ENCODE measurements at regions not wholly inside any gene's neighbourhood (a gene's known extent, or its start where the extent isn't known, plus 50 kb on each side); places are given as distances from the start of the nearest gene placed in this dataset.

DNA sequence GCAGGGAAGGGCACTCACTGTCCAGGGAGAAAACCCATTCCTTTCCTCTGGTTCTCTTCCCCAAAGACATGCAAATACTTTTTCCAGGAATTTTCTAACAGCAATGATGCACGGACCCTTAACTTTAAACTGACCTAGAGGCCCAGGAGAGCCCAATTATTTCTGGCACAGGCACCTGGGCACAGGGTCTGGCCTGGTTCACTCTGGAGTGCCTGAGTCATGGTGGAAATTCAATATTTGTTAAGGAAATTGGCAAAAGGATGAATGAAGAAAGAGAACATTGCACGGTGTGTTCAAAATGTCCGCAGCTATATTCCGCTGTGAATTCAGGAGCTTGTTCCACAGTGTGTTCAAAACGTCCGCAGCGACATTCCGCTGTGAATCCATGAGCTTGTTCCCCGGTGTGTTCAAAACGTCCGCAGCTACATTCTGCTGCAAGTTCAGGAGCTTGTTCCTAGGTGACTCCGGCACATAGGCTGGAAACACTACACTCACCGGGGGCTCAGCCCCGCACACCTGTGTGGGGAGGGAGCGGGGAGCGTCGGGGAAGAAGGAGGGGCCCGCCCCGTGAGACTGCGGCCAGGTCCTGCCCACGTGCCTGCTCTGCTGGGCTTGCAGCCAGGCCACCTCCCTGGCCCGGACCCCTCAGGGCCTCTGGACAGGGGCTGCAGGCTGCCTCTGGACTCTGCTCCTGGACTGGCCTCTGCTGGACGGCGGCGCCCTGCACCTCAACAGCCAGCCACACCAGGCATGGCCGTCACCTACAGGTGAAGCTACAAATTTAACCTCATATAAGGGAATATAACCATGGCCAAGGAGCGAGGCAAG lies 72.0 kb upstream of the FAM20C start:
- H3K27me3 Mint-ChIP-seq (ENCODE audit: low read depth), result peaks cover 7% of the 10 kb centered on the region
- H3K4me1 Mint-ChIP-seq (ENCODE audit: low read depth), result no peaks in the 10 kb centered on the region
- H3K27ac Mint-ChIP-seq, result no peak overlapping the region
- H3K4me3 Mint-ChIP-seq, result no peak overlapping the region
- no peaks in the 10 kb centered on the region for H3K9me3 Mint-ChIP-seq
- H3K36me3 Mint-ChIP-seq (ENCODE audit: low read depth), result no peaks in the 10 kb centered on the region

DNA sequence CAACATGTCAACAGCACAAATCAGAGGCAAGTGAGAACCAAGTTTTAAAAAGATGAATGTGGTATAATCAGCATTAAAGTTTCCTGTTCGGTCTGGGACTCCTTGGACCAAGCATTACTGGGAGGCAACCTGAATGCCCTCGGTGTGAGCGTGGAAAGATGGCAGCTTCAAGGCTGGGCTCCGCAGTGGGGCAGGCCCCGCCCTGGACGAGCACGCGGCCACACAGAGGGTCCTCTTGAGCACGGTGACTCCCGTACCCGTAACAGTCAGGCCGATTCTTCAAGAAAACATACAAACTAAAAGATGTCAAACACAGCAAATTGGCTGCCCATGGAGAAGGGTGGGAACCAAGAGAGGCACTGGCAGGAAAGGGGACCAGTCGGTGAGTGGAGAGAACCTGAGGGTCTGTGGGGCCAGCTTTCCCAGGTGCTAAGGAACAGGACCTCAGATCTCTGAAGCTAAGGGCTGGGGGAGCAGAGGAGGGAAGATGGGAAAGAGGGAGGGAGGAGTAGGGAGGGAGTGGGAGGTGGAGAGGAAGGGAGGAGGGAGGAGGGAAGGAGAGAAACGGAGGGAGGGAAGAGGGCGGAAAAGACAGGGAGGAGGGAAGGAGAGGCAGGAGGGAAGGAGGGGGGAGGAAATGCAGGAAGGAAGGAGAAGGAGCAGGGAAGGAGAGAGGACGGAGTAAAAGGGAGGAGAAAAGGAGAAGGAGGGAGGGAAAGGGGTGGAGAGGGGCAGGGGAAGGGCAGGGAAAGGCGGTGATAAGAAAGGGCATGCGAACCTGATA lies 71.2 kb upstream of the FAM20C start:
- H3K36me3 Mint-ChIP-seq (ENCODE audit: low read depth), result no peaks in the 10 kb centered on the region
- H3K4me1 Mint-ChIP-seq (ENCODE audit: low read depth), result no peaks in the 10 kb centered on the region
- H3K27ac Mint-ChIP-seq, result no peak overlapping the region
- no peak overlapping the region for H3K4me3 Mint-ChIP-seq
- peaks cover 4% of the 10 kb centered on the region for H3K27me3 Mint-ChIP-seq (ENCODE audit: low read depth)
- no peaks in the 10 kb centered on the region for H3K9me3 Mint-ChIP-seq

DNA sequence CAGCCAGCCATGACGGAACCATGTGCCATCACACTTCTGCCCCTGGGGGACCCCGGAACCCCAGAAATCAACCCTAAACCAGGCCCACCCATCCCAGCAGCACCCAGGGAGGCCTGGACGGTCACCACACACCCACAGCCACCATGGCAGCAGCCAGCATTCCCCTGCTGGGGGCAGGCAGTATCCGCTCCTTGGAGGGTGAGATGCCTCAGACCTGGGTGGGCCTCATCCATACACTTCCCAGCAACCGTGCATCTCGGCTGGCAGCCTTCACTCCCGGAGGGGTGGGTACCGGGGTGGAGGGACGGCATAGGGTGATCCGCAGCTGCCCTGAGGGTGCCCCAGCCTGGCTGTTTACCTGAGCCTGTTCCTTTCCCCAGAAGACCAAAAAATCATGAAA lies 69.1 kb upstream of the FAM20C start:
- Mint-ChIP-seq H3K27me3 (ENCODE audit: low read depth) (no peaks in the 10 kb centered on the region), H3K36me3 (ENCODE audit: low read depth) (no peaks in the 10 kb centered on the region), H3K4me1 (ENCODE audit: low read depth) (no peaks in the 10 kb centered on the region), H3K9me3 (no peaks in the 10 kb centered on the region), H3K4me3 (no peak overlapping the region), H3K27ac (no peak overlapping the region)

DNA sequence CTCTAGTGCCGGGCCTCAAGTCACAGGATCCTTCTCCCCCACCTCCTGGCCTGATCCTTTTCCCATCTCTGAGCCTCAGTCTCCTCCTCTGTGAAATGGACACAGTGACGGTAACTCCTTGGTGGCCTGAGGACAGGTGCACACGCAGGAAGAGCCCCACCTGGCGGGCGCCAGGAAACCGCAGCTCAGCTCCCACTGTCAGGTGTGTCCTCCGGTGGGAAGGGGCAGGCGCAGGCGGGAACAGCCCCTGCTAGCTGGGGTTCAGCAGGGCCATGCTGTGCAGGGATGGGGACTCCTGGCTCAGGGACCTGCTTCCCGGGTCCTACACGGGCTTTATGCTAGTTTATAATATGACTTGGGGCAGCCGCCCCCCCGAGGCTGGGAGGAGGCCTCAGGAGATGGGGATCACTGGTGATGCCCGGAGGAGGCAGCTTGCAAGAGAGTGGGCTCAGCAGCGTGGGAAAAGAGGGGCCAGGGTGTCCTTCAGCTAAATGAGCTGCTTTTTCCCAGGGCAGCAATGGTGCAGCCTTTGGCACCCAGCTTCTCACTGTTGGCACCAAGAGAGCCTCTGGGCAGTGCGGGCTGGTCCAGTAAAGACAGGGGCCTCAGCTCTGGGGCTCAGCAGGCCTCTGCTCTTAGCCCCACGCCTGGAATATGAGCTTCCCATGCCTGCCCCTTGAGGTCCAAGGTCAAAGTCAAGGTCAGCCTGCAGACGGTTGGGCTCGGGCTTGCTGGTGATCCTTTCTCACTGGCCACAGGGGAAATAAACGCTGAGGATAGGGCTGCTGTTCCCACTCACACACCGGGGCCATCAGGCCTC lies 68.0 kb upstream of the FAM20C start:
- H3K36me3 Mint-ChIP-seq (ENCODE audit: low read depth), result no peaks in the 10 kb centered on the region
- no peaks in the 10 kb centered on the region for H3K9me3 Mint-ChIP-seq
- no peaks in the 10 kb centered on the region for H3K4me1 Mint-ChIP-seq (ENCODE audit: low read depth)
- H3K4me3 Mint-ChIP-seq, result no peak overlapping the region
- no peak overlapping the region for H3K27ac Mint-ChIP-seq
- H3K27me3 Mint-ChIP-seq (ENCODE audit: low read depth), result no peaks in the 10 kb centered on the region

DNA sequence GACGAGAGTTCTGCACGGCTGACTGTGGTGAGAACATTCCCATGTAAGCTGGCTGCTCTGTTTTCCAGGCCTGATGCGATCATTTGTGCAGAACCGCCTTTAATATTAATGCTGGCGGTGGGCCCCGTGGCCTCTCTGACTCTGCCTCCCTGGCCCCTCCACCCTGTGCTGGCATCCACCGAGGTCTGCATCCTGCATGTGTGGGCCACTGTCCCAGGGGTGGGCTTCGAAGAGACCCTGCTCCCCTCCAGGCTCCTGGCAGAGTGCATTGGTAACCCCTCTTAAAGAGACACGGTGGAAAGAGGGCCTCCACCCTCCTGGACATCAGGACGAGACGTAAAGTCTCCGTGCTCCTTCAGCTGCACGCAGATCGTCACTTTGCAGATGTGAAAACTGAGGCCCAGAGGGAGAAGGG lies 67.3 kb upstream of the FAM20C start:
- no peaks in the 10 kb centered on the region for H3K36me3 Mint-ChIP-seq (ENCODE audit: low read depth)
- no peaks in the 10 kb centered on the region for H3K27me3 Mint-ChIP-seq (ENCODE audit: low read depth)
- no peaks in the 10 kb centered on the region for H3K4me1 Mint-ChIP-seq (ENCODE audit: low read depth)
- no peaks in the 10 kb centered on the region for H3K9me3 Mint-ChIP-seq
- H3K27ac Mint-ChIP-seq, result no peak overlapping the region
- no peak overlapping the region for H3K4me3 Mint-ChIP-seq

DNA sequence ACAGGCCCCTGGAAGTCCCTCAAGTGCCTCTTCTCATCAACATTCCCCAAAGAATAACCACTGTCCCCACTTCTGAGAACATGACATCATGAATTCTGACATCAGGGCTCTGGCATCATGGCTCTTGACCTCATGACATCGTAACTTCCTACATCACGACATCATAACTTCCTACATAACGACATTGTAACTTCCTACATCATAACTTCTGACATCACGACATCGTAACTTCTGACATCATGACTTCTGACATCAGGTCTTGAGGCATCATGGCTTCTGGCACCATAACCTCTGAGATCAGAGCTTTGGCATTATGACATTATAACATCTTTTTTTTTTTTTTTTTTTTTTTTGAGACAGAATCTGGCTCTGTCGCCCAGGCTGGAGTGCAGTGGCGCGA lies 66.7 kb upstream of the FAM20C start:
- H3K9me3 Mint-ChIP-seq, result no peaks in the 10 kb centered on the region
- no peaks in the 10 kb centered on the region for H3K27me3 Mint-ChIP-seq (ENCODE audit: low read depth)
- no peak overlapping the region for H3K27ac Mint-ChIP-seq
- H3K4me1 Mint-ChIP-seq (ENCODE audit: low read depth), result no peaks in the 10 kb centered on the region
- H3K36me3 Mint-ChIP-seq (ENCODE audit: low read depth), result no peaks in the 10 kb centered on the region
- no peak overlapping the region for H3K4me3 Mint-ChIP-seq

DNA sequence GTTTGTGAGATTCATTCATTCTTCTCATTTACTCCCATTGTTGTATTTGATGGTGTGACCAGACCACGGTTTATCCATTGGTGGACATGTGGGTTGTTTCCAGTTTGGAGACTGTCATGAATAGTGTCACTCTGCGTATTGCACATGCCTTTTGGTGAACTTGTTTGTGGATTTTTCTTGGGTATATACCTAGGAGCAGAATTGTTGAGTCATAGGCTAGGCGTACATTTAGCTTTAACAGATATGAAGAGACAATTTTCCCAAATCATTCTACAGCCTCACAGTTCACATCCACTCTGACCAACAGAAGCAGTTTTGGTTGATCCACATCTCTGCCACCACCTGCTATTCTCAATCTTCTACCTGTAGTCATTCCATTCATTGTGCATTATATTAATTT lies 66.0 kb upstream of the FAM20C start:
- H3K27ac Mint-ChIP-seq, result no peak overlapping the region
- H3K4me3 Mint-ChIP-seq, result no peak overlapping the region
- no peaks in the 10 kb centered on the region for H3K4me1 Mint-ChIP-seq (ENCODE audit: low read depth)
- H3K36me3 Mint-ChIP-seq (ENCODE audit: low read depth), result no peaks in the 10 kb centered on the region
- no peaks in the 10 kb centered on the region for H3K27me3 Mint-ChIP-seq (ENCODE audit: low read depth)
- no peaks in the 10 kb centered on the region for H3K9me3 Mint-ChIP-seq

DNA sequence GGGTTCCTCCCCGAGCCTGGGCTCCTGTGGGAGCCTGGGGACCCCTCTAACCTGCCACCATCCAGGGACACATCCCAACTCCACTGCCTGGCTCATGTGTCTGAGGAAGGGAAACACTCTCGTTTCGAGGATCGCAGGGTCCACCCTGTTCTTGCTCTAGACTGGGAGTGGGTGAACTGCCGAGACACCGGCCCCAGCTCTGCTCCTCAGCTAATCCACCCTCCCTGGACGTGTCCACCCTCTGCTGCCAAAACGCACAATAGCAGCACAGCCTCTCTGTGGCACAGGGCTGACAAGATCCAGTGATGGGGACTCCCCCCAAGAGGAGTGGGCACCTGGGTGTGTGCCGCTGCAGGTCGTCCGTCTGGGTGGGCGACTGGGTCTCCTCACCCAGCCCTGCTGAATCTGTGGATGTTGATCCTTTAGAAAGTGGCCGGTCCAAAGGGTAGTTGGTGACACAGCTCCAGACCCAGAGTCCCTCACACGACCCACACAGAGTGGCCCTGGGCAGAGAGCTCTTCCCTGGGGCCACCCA lies 65.2 kb upstream of the FAM20C start:
- Mint-ChIP-seq H3K4me3 (no peak overlapping the region), H3K4me1 (ENCODE audit: low read depth) (no peaks in the 10 kb centered on the region), H3K9me3 (no peaks in the 10 kb centered on the region), H3K27ac (no peak overlapping the region), H3K27me3 (ENCODE audit: low read depth) (no peaks in the 10 kb centered on the region), H3K36me3 (ENCODE audit: low read depth) (no peaks in the 10 kb centered on the region)

DNA sequence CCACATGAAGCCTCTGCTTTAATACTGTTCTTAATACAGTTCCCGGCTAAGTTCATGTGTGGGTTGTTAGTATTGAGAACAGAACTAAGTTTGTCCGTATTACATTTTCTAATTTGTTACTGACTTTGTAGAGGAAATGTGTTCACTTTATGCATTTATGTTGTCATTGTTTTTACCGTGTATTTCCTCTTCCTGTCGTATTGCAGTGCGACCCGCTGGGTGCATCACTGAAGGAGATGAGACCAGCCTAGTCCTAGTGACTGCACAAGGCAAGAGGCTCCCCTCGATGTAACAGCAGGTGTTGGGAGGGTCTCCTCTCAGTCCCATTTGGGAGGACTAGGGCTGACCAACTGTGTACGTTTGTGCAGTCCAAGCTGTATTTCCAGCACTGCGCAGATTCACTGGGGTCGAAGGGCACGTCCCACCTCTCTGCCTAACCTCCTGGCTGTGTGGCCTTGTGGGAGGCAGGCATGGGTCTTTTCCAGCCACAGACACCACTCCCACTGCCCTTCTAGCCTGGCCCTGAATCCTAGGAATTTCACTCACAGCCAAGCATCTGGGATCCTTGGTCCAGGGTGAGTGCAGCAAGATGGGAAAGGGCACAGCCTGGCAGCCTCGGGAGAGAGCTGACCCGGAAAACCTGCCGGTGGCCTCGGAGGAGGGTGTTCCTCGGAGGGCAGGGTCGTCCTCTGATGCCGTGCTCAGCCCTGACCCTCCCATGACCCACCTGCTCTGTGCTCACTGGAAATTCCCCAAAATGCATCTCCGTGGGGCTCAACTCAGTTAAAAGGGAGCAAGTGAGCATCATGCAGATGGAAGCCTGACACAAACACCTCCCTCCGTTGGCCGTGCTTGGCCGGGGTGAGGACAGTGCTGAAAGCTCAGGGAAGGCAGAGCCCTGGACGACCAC lies 63.9 kb upstream of the FAM20C start:
- Mint-ChIP-seq H3K9me3 (no peaks in the 10 kb centered on the region), H3K27me3 (ENCODE audit: low read depth) (no peaks in the 10 kb centered on the region), H3K4me1 (ENCODE audit: low read depth) (no peaks in the 10 kb centered on the region), H3K4me3 (no peak overlapping the region), H3K27ac (no peak overlapping the region), H3K36me3 (ENCODE audit: low read depth) (no peaks in the 10 kb centered on the region)

DNA sequence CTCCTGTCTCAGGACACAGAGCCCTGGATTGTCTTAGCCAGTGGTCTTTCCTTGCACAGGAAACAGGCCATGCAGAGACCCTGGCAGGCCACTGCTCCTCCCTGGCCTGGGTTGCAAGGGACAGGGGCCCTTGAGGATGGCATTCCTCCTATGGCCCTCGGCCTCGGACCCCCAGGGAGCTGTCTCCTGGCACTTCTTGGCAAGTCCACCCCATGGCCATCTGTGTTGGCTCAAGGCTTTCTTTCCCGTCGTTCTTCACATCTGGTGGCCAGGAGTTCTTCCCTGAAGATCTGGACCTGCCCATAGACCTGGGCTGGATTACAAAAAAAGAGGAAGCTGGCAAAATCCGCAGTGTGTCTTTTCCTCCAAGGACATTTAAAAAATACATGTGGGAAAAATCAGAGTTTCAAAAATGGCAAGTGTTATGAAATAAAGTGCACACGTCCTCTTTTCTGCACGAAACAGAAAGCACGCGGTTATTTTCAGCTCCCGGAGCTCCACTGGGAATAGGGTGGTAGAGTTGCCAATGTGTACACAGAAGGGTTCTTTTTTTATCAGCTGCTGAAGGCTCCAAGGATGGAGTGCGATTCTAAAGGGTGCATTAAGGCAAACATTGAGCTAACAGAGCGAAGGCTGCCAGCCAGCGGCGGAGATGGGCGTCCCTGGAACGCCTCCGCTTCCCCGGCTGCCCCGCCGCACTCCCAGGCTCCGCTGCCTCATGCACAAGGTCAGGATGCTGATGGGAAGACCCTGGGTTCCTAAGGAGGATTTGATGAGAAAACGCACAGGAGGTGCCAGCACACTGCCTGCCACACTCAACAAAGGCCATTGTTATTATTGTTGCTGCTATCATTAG lies 62.8 kb upstream of the FAM20C start:
- Mint-ChIP-seq H3K9me3 (no peaks in the 10 kb centered on the region), H3K4me3 (no peak overlapping the region), H3K27ac (no peak overlapping the region), H3K4me1 (ENCODE audit: low read depth) (no peaks in the 10 kb centered on the region), H3K27me3 (ENCODE audit: low read depth) (no peaks in the 10 kb centered on the region), H3K36me3 (ENCODE audit: low read depth) (no peaks in the 10 kb centered on the region)

DNA sequence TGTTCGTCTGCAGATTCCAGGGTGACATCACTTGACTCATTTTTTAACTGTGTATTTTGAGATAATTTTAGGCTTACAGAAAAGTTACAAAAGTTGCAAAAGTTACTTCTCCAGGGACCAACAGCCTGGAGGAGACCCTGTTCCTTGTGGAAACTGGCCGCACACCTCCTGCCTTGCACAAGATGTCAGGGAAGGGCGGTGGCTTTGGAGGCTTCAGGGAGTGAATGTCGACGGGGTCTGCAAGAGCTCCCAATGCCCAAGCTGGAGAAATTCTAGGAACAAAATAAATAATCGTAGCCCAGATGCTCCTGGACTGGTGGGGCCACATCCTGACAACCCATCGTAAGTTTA lies 62.2 kb upstream of the FAM20C start:
- H3K36me3 Mint-ChIP-seq (ENCODE audit: low read depth), result no peaks in the 10 kb centered on the region
- H3K9me3 Mint-ChIP-seq, result no peaks in the 10 kb centered on the region
- no peaks in the 10 kb centered on the region for H3K4me1 Mint-ChIP-seq (ENCODE audit: low read depth)
- H3K27me3 Mint-ChIP-seq (ENCODE audit: low read depth), result no peaks in the 10 kb centered on the region
- H3K4me3 Mint-ChIP-seq, result no peak overlapping the region
- no peak overlapping the region for H3K27ac Mint-ChIP-seq

DNA sequence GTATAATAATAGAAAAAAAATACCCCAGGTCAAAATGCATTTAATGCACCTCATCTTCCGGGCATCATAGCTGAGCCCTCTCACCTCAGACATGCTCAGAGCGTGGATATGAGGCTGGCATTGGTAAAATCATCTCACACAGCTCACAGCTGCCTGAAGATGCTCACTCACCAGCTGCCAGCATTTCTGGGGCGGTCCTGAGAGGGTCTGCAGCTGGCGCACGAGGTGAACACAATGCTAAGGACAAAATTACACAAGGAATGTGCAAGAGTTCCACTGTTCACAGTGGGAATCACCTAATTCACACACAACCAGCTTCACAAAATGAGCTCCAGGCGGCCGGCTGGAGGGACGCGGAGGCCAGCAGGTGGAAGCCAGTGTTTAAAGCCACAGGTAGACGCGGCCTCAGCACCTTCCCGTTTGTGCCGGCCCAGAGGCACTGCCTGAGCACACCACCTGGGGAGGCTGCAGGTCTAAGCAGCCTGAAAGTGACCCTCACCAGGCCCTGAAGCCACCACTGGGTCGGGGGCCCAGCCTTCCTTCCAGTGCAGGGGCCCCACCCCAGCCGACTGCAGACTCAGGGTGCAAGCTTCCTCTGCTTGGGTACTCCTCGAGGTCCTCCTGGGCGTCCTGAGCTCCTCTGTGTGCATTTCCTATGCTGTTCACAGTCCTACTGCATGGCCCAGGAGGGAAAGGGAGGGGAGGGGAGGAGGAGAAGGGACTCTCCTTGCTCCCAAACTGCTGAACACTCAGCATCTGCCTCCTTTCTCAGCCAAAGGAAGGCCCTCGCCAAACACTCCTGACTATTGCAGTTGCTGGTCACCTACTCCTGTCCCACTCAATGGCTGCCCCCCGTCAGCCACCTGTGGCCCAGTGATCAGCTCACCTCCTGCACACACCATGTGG lies 61.2 kb upstream of the FAM20C start:
- no peaks in the 10 kb centered on the region for H3K36me3 Mint-ChIP-seq (ENCODE audit: low read depth)

More for the DNA sequence above, 61.2 kb upstream of the FAM20C start:
- Mint-ChIP-seq H3K4me1 (ENCODE audit: low read depth) (no peaks in the 10 kb centered on the region), H3K9me3 (no peaks in the 10 kb centered on the region), H3K27ac (no peak overlapping the region), H3K4me3 (no peak overlapping the region), H3K27me3 (ENCODE audit: low read depth) (no peaks in the 10 kb centered on the region)

Data from T-helper 1 cell treated with Interleukin-12 subunit alpha and Interleukin-12 subunit beta and Interleukin-4 antibody, amounts not matched to agents 30 μg/mL and 1 μg/mL, for 36 hours (primary cell).